SU-DHL-6 (cell line): ENCODE measurements at regions not wholly inside any gene's neighbourhood (a gene's known extent, or its start where the extent isn't known, plus 50 kb on each side); places are given as distances from the start of the nearest gene placed in this dataset.

Source experiments
- H2AFZ ChIP-seq: fragments of 200-600 bp; sonication (generic); 2 replicates; pipeline ENCODE4 v1.6.1; 2014; ENCODE audit warnings: low read depth, mild to moderate bottlenecking, moderate library complexity, mixed read lengths, antibody characterized with exemption, low read length; ENCODE audit not compliant: severe bottlenecking
- H3F3A ChIP-seq: fragments of 200-600 bp; shearing (Covaris generic); 2 replicates; pipeline ENCODE4 v1.6.0; 2016; ENCODE audit warnings: antibody characterized with exemption, mild to moderate bottlenecking; ENCODE audit not compliant: insufficient read depth
- H3K27ac ChIP-seq: fragments of 200-600 bp; sonication (generic); 2 replicates; pipeline ENCODE4 v1.5.1; 2016; ENCODE audit warnings: low read depth, mild to moderate bottlenecking, low read length, moderate library complexity, mixed read lengths
- H3K27me3 ChIP-seq: fragments of 200-600 bp; sonication (generic), shearing (Covaris generic); 2 replicates; pipeline ENCODE4 v1.6.0; 2014; ENCODE audit warnings: mild to moderate bottlenecking, low read length
- H3K36me3 ChIP-seq: fragments of 200-600 bp; sonication (generic); 2 replicates; pipeline ENCODE4 v1.6.1; 2014; ENCODE audit warnings: mild to moderate bottlenecking, low read length, mixed read lengths
- H3K4me2 ChIP-seq: fragments of 300-600, 200-600 bp; shearing (Covaris generic), sonication (generic); 2 replicates; pipeline ENCODE4 v1.6.0; 2014; ENCODE audit warnings: low read length, low read depth, mild to moderate bottlenecking; ENCODE audit not compliant: poor library complexity, severe bottlenecking
- H3K4me3 ChIP-seq: fragments of 200-600 bp; sonication (generic); 2 replicates; pipeline ENCODE4 v1.5.1; 2014; ENCODE audit warnings: antibody characterized with exemption, low read length, mild to moderate bottlenecking, mixed read lengths; ENCODE audit not compliant: insufficient read depth, poor library complexity, severe bottlenecking
- H3K79me2 ChIP-seq: fragments of 200-600 bp; sonication (generic); 2 replicates; pipeline ENCODE4 v1.6.1; 2014; ENCODE audit warnings: mild to moderate bottlenecking, low read length, moderate library complexity; ENCODE audit not compliant: insufficient read depth
- H3K9ac ChIP-seq: fragments of 200-600 bp; sonication (generic); 2 replicates; pipeline ENCODE4 v1.7.0; 2014; ENCODE audit warnings: mild to moderate bottlenecking, low read length
- H3K9me2 ChIP-seq: fragments of 200-600 bp; sonication (generic); replicated peaks from 2 replicates; pipeline ENCODE4 v1.6.1; 2014; ENCODE audit warnings: low read length; ENCODE audit not compliant: insufficient read depth
- H3K9me3 ChIP-seq: fragments of 200-600 bp; sonication (generic); 2 replicates; pipeline ENCODE4 v1.6.1; 2014; ENCODE audit warnings: low read length, mixed read lengths; ENCODE audit not compliant: insufficient read depth
- H4K20me1 ChIP-seq: fragments of 200-600 bp; sonication (generic); 2 replicates; pipeline ENCODE4 v1.6.1; 2014; ENCODE audit warnings: low read depth, mild to moderate bottlenecking, antibody characterized with exemption, low read length, moderate library complexity, mixed read lengths
- CTCF ChIP-seq: fragments of 200-600 bp; sonication (generic); IDR thresholded peaks from one replicate; pipeline ENCODE4 v1.5.1; 2017; ENCODE audit warnings: antibody characterized with exemption, mild to moderate bottlenecking, low read length, moderate library complexity; ENCODE audit not compliant: insufficient read depth, poor library complexity, severe bottlenecking
- EZH2phosphoT487 ChIP-seq: fragments of 200-600 bp; sonication (generic), shearing (Covaris generic); conservative IDR thresholded peaks from 2 replicates; pipeline ENCODE4 v1.6.1; 2018; ENCODE audit warnings: mild to moderate bottlenecking, antibody characterized with exemption, low read length, moderate library complexity, mixed read lengths

- Histone ChIP-seq H4K20me1 (no peaks in the 10 kb centered on the region), H3F3A (no peaks in the 10 kb centered on the region), H3K9me2 (no peaks in the 10 kb centered on the region), H3K27me3 (0 out of 2 replicates have a peak, but pooled peaks cover 2% of the 10 kb centered on the region), H3K79me2 (no peaks in the 10 kb centered on the region), H3K36me3 (no peaks in the 10 kb centered on the region), H3K27ac (no peak overlapping the region), H3K9me3 (no peaks in the 10 kb centered on the region), H3K4me2 (no peak overlapping the region), H3K9ac (no peak overlapping the region), H3K4me3 (no peak overlapping the region), H2AFZ (no peak overlapping the region)
- TF ChIP-seq EZH2phosphoT487 (no peak), CTCF (no peak)
Measured at GRCh38 chr19:28210886-28211285, 1002.1 kb downstream of the UQCRFS1 start.

- H3K9ac ChIP-seq = no peak overlapping the region
- no peaks in the 10 kb centered on the region for H3K9me2 ChIP-seq
- no peak overlapping the region for H2AFZ ChIP-seq
- H3K9me3 ChIP-seq = no peaks in the 10 kb centered on the region
- no peak overlapping the region for H3K4me2 ChIP-seq
- H3K4me3 ChIP-seq = no peak overlapping the region
- H3F3A ChIP-seq = no peaks in the 10 kb centered on the region
- H3K79me2 ChIP-seq = no peaks in the 10 kb centered on the region
- TF ChIP-seq CTCF (no peak), EZH2phosphoT487 (no peak)
- H3K27me3 ChIP-seq = 0 out of 2 replicates have a peak, but pooled peaks cover 3% of the 10 kb centered on the region
- H3K36me3 ChIP-seq = no peaks in the 10 kb centered on the region
- no peaks in the 10 kb centered on the region for H4K20me1 ChIP-seq
- H3K27ac ChIP-seq = no peak overlapping the region
Measured at GRCh38 chr19:28208745-28209144, 1004.2 kb downstream of the UQCRFS1 start.

GRCh38 chr19:28207244-28207643 lies 1005.7 kb downstream of the UQCRFS1 start:
- no peaks in the 10 kb centered on the region for H3K79me2 ChIP-seq
- no peak overlapping the region for H3K9ac ChIP-seq
- no peak overlapping the region for H3K4me2 ChIP-seq
- H3K9me2 ChIP-seq = no peaks in the 10 kb centered on the region
- no peaks in the 10 kb centered on the region for H4K20me1 ChIP-seq
- H3K27me3 ChIP-seq = 0 out of 2 replicates have a peak, but pooled peaks cover 3% of the 10 kb centered on the region
- H3K9me3 ChIP-seq = no peaks in the 10 kb centered on the region
- H3K27ac ChIP-seq = no peak overlapping the region
- H2AFZ ChIP-seq = no peak overlapping the region
- no peaks in the 10 kb centered on the region for H3F3A ChIP-seq
- no peak overlapping the region for H3K4me3 ChIP-seq
- no peak for TF ChIP-seq CTCF
- TF ChIP-seq EZH2phosphoT487 = no peak
- H3K36me3 ChIP-seq = no peaks in the 10 kb centered on the region
